IMR-90 (cell line): ENCODE measurements at regions not wholly inside any gene's neighbourhood (a gene's known extent, or its start where the extent isn't known, plus 50 kb on each side); places are given as distances from the start of the nearest gene placed in this dataset.

Experiments
- ATAC-seq: fragments of 200-7000 bp; cut with Tn5 transposase; 2 replicates; pipeline ENCODE4 v1.9.1; 2020; ENCODE audit warnings: low read depth, mild to moderate bottlenecking, moderate library complexity
- BruUV-seq: library from RNA; stranded (reverse); fragments of 400-500 nt; replicated peaks from 2 replicates; lab custom pipeline; 2021; lab: Mats Ljungman, UMichigan
- CTCF ChIA-PET: fragments of 300-600 bp; formaldehyde crosslinking; extraction: SDS; loops from one replicate; lab custom pipeline; 2021; ENCODE audit warnings: antibody characterized with exemption; lab: Yijun Ruan, JAX
- POLR2A ChIA-PET: fragments of 300-600 bp; sonication (Branson Sonifier 250); formaldehyde crosslinking; loops from one replicate; lab custom pipeline; 2022; ENCODE audit warnings: antibody characterized with exemption; ENCODE audit not compliant: unreplicated experiment; lab: Charles Lee
- DNase-seq: peaks from one replicate; pipeline ENCODE4 v3.0.0; 2013
- H2AFZ ChIP-seq: replicated peaks from 2 replicates; pipeline ENCODE3; 2013; ENCODE audit warnings: low read length, mild to moderate bottlenecking; ENCODE audit not compliant: poor library complexity
- H2AK5ac ChIP-seq: 2 replicates; pipeline ENCODE4 v1.6.1; 2013; ENCODE audit warnings: low read depth, low read length, inconsistent platforms
- H2AK9ac ChIP-seq: replicated peaks from 2 replicates; pipeline ENCODE3; 2013; ENCODE audit warnings: mild to moderate bottlenecking, low read depth, low read length, moderate library complexity; ENCODE audit not compliant: poor library complexity
- H2BK120ac ChIP-seq: 2 replicates; pipeline ENCODE4 v1.6.1; 2013; ENCODE audit warnings: low read depth, low read length, inconsistent platforms
- H2BK15ac ChIP-seq: 3 replicates; pipeline ENCODE4 v1.6.1; 2013; ENCODE audit warnings: low read depth, low read length, inconsistent platforms
- H2BK20ac ChIP-seq: 2 replicates; pipeline ENCODE4 v1.6.1; 2013; ENCODE audit warnings: low read depth, mild to moderate bottlenecking, inconsistent platforms, low read length, moderate library complexity
- H2BK5ac ChIP-seq: 2 replicates; pipeline ENCODE4 v1.6.1; 2013; ENCODE audit warnings: mild to moderate bottlenecking, low read depth, low read length, inconsistent platforms; ENCODE audit not compliant: poor library complexity, severe bottlenecking
- H3K14ac ChIP-seq: replicated peaks from 2 replicates; pipeline ENCODE4 v1.6.1; 2013; ENCODE audit warnings: low read depth, low read length, inconsistent platforms
- H3K18ac ChIP-seq: 2 replicates; pipeline ENCODE4 v1.6.1; 2013; ENCODE audit warnings: low read depth, low read length, control low read depth
- H3K23ac ChIP-seq: 2 replicates; pipeline ENCODE4 v1.6.1; 2013; ENCODE audit warnings: low read depth, low read length, inconsistent platforms
- H3K27ac ChIP-seq: 2 replicates; pipeline ENCODE4 v1.5.1; 2013; ENCODE audit warnings: mild to moderate bottlenecking, control low read depth, low read length; ENCODE audit not compliant: insufficient read depth
- H3K27me3 ChIP-seq: 2 replicates; pipeline ENCODE4 v1.6.1; 2013; ENCODE audit warnings: low read length; ENCODE audit not compliant: control insufficient read depth, insufficient read depth
- H3K36me3 ChIP-seq: 2 replicates; pipeline ENCODE4 v1.6.1; 2013; ENCODE audit warnings: low read length, mixed read lengths; ENCODE audit not compliant: control insufficient read depth, insufficient read depth
- H3K4ac ChIP-seq: 2 replicates; pipeline ENCODE4 v1.6.1; 2013; ENCODE audit warnings: low read depth, low read length, inconsistent platforms
- H3K4me1 ChIP-seq: 2 replicates; pipeline ENCODE4 v1.6.1; 2013; ENCODE audit warnings: low read length, mixed read lengths; ENCODE audit not compliant: control insufficient read depth, insufficient read depth
- H3K4me2 ChIP-seq: 2 replicates; pipeline ENCODE4 v1.6.1; 2013; ENCODE audit warnings: low read depth, mild to moderate bottlenecking, control low read depth, low read length, moderate library complexity
- H3K4me3 ChIP-seq: 2 replicates; pipeline ENCODE4 v1.5.1; 2013; ENCODE audit warnings: low read depth, mild to moderate bottlenecking, control low read depth, low read length, moderate library complexity; ENCODE audit not compliant: insufficient read depth
- H3K56ac ChIP-seq: 2 replicates; pipeline ENCODE4 v1.6.1; 2013; ENCODE audit warnings: low read length, inconsistent platforms; ENCODE audit not compliant: insufficient read depth; ENCODE audit errors: extremely low read depth
- H3K79me1 ChIP-seq, 2 experiments: 2 replicates each; pipeline ENCODE4 v1.6.1; 2013; ENCODE audit warnings: low read length in 2 of 2, inconsistent platforms in 1 of 2, low read depth in 1 of 2
- H3K9ac ChIP-seq: 2 replicates; pipeline ENCODE4 v1.6.1; 2013; ENCODE audit warnings: low read depth, low read length, control low read depth
- H3K9me1 ChIP-seq: 2 replicates; pipeline ENCODE4 v1.6.1; 2013; ENCODE audit warnings: low read length, inconsistent platforms; ENCODE audit not compliant: insufficient read depth
- H3K9me3 ChIP-seq: 2 replicates; pipeline ENCODE4 v1.6.1; 2013; ENCODE audit warnings: low read length; ENCODE audit not compliant: control insufficient read depth, insufficient read depth
- H4K20me1 ChIP-seq: 2 replicates; pipeline ENCODE4 v1.6.1; 2013; ENCODE audit warnings: low read length, inconsistent platforms; ENCODE audit not compliant: insufficient read depth
- H4K5ac ChIP-seq: 2 replicates; pipeline ENCODE4 v1.6.1; 2013; ENCODE audit warnings: mild to moderate bottlenecking, low read depth, low read length, control low read depth
- H4K8ac ChIP-seq, 2 experiments: 2 replicates each; pipeline ENCODE4 v1.6.1; 2013; ENCODE audit warnings: low read depth in 2 of 2, low read length in 2 of 2, control low read depth in 1 of 2, inconsistent platforms in 1 of 2
- H4K91ac ChIP-seq: 2 replicates; pipeline ENCODE4 v1.6.1; 2013; ENCODE audit warnings: low read depth, low read length, inconsistent platforms; ENCODE audit not compliant: insufficient read depth
- BHLHE40 ChIP-seq: fragments of 150-350 bp; IDR thresholded peaks from 2 replicates; pipeline ENCODE4 v1.6.1; 2016; ENCODE audit warnings: mild to moderate bottlenecking, low read depth, low read length
- CEBPB ChIP-seq: IDR thresholded peaks from 2 replicates; pipeline ENCODE4 v1.6.1; 2012; ENCODE audit warnings: low read depth, low read length, improper control_type of control experiment
- ELK1 ChIP-seq: fragments of 150-350 bp; IDR thresholded peaks from 2 replicates; pipeline ENCODE4 v1.6.1; 2016; ENCODE audit warnings: low read depth, mild to moderate bottlenecking, low read length, moderate library complexity, borderline replicate concordance
- FOS ChIP-seq: fragments of 150-350 bp; IDR thresholded peaks from 2 replicates; pipeline ENCODE4 v1.6.1; 2016; ENCODE audit warnings: low read depth, low read length
- POLR2A ChIP-seq: IDR thresholded peaks from 2 replicates; pipeline ENCODE4 v1.6.1; 2012; ENCODE audit warnings: mild to moderate bottlenecking, low read depth, low read length
- RCOR1 ChIP-seq: IDR thresholded peaks from 2 replicates; pipeline ENCODE4 v1.6.1; 2012; ENCODE audit warnings: mild to moderate bottlenecking, low read length, improper control_type of control experiment; ENCODE audit not compliant: insufficient replicate concordance
- WGBS, 2 experiments: methylation state at CpG; one replicate each; pipeline versions ENCODE4 v1.1.5 to v1.1.7; 2013; ENCODE audit warnings: missing lambda C conversion rate in 2 of 2; ENCODE audit not compliant: insufficient read length in 1 of 2; ENCODE audit errors: extremely low coverage in 2 of 2; 5-methylcytosine and 5-hydroxymethylcytosine counted together
- dilution Hi-C: fragments of 300-500 bp; cut with HindIII; formaldehyde crosslinking; loops from one replicate; pipeline ENCODE4 v1.14.3; 2018; ENCODE audit warnings: low sequenced_read_pairs; ENCODE audit not compliant: unreplicated experiment
- in situ Hi-C: fragments of 300-500 bp; cut with MboI; formaldehyde crosslinking; loops from 3 replicates; pipeline ENCODE4 v1.14.3; 2019; ENCODE audit warnings: low sequenced_read_pairs, inconsistent platforms, mixed read lengths
- intact Hi-C: fragments of 100-400 bp; cut with micrococcal nuclease; formaldehyde crosslinking; loops from 2 replicates; pipeline ENCODE4 v1.10.0; 2022

- DNase-seq (peak; percentile 55), ATAC-seq (0 out of 2 replicates have a peak, but pooled peaks have one; percentile 37)
- no peak for TF ChIP-seq BHLHE40
- peak; percentile 23; the same call in 1 of the 2 replicates for TF ChIP-seq CEBPB
- TF ChIP-seq FOS: no peak
- TF ChIP-seq POLR2A: no peak
- no peak for TF ChIP-seq RCOR1
- TF ChIP-seq ELK1: no peak
- Histone ChIP-seq H3K27me3 (no peaks in the 10 kb centered on the region), H3K18ac (no peak overlapping the region), H2BK20ac (no peak overlapping the region), H2BK5ac (no peak overlapping the region), H3K27ac (no peak overlapping the region), H3K4me1 (no peaks in the 10 kb centered on the region), H3K9ac (no peak overlapping the region), H3K9me3 (no peaks in the 10 kb centered on the region), H3K79me1 (no peaks in the 10 kb centered on the region; a peak in 1 of 4 replicates), H3K4ac (no peak overlapping the region), H3K9me1 (peaks cover 6% of the 10 kb centered on the region; the same call in 1 of the 2 replicates), H3K4me2 (no peak overlapping the region), H2AFZ (peak overlapping the region; percentile 25), H2AK9ac (no peak overlapping the region), H4K91ac (no peak overlapping the region), H2AK5ac (peak overlapping the region; percentile 32; the same call in 1 of the 2 replicates), H2BK15ac (no peak overlapping the region), H4K20me1 (peaks cover 2% of the 10 kb centered on the region; the same call in 1 of the 2 replicates), H2BK120ac (no peak overlapping the region), H3K14ac (no peak overlapping the region), H3K4me3 (no peak overlapping the region), H3K56ac (no peak overlapping the region), H4K8ac (no peak overlapping the region), H4K5ac (no peak overlapping the region), H3K36me3 (no peaks in the 10 kb centered on the region), H3K23ac (no peak overlapping the region)
- dilution Hi-C loops: no loop called here
- WGBS, 2 experiments: no CpG with 5 or more reads among the region's 6 CpGs
- ChIA-PET POLR2A (no interaction called here), CTCF (interaction anchor here (0.6 to 0.9 kb wide), 3 partner anchors 9 to 212 kb away, joined by 3 read pairs; no protein-coding TSS in a partner anchor)
- intact Hi-C loops: no loop called here
- in situ Hi-C loops: no loop called here
- BruUV-seq: no TSS peak
Measured at GRCh38 chr2:196482119-196483065, 157.1 kb upstream of the CCDC150 start.
